Stromal cell of bone marrow (primary cell): ENCODE measurements at regions not wholly inside any gene's neighbourhood (a gene's known extent, or its start where the extent isn't known, plus 50 kb on each side); places are given as distances from the start of the nearest gene placed in this dataset.
"Not testable (repeated sequence)": the region's sequence is repeated elsewhere in the genome, so short reads cannot be mapped to it uniquely, and the experiment has no call there.

Source experiments
- DNase-seq: peaks from one replicate; pipeline ENCODE4 v3.0.0-alpha.2; 2012; ENCODE audit warnings: low read depth

DNA sequence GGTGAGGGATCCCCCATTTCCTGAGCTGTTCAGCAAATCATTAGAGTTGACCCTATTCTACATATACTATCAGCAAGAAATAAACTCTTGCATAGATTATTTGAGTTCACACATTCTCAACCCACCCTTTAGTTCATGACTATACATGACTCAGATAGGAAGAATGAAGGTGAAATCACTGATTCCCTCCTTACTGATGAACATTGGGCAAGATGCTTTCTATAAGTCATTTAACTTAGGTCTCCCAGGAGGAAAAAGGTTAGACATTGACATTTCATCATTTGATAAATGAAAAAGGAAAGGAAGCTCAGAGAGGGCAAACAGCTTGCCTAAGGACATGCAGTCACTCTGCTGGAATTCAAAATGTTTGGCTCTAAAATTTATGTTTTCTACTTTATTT lies 408.0 kb downstream of the TMEM182 start:
- DNase-seq: no peak

DNA sequence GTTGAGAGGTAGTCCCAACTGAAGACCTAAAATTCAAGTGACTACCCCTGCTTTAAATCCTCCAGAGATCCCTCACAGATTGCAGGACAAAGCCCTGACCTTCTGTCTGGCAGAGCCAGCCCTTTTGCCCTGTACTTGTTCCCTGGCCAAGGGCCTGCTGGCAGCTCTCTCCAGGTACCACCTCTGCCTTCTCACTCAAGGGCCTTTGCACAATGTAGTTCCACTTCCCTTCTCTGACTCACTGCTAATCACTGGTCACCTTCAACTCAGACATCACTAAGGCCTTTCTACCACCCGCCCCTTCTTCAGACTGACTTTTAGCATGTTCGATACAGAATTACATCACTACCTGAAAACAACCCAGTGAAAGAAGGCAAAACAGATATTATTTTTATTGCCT lies 411.0 kb downstream of the TMEM182 start:
- DNase-seq: no peak

- DNase-seq: no peak
Observed at GRCh38 chr2:103174711-103175110, 412.9 kb downstream of the TMEM182 start.

DNA sequence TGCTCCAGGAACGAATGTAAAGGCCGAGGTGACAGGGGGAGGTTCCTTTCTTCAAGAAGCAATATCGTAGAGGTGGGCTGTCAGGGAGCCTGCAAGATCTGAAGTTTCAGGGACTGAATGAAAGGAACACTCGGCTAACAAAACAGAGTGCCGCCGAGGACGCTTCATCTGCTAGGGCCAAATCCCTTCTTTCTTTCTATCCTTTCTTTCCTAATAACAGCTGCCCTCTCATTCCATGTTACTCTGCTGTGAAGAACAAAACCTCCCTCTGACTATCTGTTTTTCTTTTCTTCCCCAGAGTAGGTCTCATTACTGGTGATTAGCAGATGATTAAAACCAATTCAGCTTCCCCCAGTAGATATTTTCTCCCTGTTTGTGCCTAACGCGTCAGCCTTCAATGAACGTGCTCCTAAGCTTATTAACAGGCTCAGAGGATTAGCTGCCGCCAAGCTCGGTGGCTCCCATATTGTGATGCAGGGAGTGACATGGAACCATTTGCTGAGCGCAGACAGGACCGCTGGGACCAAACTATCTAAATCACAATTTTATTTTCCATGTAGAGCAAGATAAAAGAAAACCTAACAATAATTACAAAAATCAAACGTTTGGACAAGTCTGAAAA lies 414.6 kb downstream of the TMEM182 start:
- DNase-seq: no peak

DNA sequence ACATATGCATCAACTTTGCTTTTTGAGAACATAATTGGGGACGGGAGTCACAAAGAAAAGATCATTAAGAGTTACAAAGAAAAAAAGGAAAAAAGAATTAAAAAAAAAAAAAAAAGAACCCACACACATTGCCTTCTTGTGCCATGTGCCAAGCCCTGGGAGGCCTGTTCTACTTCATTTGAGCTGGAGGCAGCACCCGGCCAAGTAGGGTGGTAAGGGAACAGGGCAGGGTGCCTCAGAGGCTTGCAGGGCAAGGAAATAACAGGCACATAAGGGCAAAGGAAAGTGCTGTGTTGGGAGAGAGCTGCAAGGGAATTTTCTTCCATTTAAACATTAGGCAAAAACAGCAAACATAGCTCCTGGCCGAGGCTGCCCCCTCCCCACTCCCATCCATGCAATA lies 418.0 kb downstream of the TMEM182 start:
- DNase-seq: no peak

- DNase-seq: no peak
Observed at GRCh38 chr2:103183061-103183460, 421.2 kb downstream of the TMEM182 start.

DNA sequence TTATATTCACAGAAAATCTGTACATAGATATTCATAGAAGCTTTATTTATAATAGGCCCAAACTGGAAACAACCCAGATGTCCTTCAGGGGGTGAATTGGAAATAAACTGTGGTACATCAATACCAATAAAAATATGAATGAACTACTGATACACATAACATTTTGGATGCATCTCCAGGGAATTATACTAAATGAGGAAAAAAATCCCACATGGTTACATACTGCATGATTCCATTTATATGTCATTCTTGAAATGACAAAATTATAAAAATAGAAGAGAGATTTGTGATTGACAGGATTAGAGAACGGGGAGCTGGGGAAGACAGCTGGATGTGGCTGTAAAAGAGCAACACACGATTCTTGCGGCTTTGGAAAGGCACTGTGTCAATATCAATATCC lies 435.0 kb downstream of the TMEM182 start:
- no peak for DNase-seq

DNA sequence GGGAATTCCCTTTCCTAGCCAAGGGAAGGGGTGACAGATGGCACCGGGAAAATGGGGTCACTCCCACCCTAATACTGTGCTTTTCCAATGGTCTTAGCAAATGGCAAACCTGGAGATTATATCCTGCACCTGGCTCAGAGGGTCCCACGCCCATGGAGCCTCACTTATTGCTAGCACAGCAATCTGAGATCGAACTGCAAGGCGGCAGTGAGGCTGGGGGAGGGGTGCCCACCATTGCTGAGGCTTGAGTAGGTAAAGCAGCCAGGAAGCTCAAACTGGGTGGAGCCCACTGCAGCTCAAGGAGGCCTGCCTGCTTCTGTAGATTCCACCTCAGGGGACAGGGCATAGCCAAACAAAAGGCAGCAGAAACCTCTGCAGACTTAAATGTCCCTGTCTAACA lies 438.9 kb downstream of the TMEM182 start:
- not testable (repeated sequence) for DNase-seq

DNA sequence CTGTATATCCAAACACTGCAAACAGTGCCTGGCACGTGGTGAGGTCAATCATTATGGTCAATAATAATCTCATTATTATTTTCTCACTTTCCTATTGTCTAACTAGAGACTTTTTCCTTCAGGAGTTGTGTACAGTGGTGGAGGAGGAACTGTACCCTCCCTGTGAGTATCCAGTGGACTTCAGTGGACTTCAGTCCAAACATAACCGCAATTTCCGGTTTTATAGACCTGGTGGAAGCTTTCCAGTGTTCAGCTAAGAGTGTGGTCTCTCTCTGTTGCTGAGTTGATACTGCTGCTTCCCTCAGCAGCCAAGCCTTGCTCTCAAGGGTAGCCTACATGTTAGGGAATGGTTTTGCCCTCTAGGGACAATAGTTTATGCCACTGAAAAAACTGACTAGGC lies 447.1 kb downstream of the TMEM182 start:
- DNase-seq: no peak

DNA sequence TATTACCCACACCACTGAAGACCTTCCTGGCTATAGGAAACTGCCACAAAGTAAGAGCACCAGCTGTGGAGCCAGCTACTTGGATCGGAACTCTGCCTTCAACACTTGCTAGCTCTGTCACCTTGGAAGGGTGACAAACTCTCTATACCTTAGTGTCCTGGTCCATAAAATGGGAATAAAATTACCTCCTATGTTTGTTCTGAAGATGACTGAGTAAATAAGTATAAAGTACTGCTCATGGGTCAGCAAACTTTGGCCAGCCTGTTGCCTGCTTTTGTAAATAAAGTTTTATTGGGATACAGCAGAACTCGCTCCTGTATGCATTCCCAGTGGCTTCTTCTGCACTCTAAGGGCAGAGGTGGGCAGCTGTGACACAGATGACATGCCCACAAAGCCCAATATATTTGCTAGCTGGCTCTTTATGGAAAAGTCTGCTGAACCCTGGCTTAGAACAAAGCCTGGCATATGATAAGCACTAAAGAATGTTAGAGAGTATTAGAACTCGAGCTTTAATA lies 451.3 kb downstream of the TMEM182 start:
- no peak for DNase-seq

- no peak for DNase-seq
Observed at GRCh38 chr2:103218516-103218915, 456.7 kb downstream of the TMEM182 start.

DNA sequence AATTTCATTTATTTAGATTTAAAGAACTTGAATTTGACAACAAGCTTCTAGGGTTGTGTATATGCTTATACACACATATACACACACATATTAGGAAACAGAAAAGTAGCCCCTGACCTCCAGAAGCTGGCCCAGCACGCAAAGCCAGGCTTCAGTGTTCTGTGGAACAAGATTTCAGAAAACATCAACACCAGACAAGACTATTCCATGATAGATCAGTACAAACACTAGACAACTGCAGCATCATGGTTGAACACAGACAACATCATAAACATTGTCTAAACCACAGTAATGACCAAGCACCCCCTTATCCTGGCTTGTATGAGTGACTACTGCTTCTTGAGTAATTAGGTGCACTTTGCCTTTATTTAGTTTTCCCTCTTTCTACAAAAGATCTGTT lies 457.6 kb downstream of the TMEM182 start:
- no peak for DNase-seq

GRCh38 chr2:103222969-103223368 lies 461.1 kb downstream of the TMEM182 start:
- DNase-seq: no peak

DNA sequence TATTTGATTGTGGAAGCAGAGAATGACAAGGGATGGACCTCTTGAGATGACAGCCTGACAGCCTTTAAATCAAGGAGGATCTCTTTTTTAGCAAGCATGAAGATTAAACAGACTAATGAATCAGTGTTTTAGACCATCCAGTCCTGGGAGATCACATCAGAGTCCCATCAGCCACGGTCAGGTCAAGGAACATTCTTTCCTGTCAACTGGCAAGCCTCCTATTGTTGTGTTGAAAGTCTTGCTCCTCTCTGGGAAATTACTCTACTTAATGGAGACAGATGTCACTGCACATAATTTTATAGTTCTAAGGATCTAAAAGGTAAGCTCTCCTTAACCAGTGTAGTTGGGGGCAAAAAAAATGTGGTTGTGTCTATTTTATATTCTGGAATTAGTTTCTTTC lies 469.0 kb downstream of the TMEM182 start:
- no peak for DNase-seq

DNA sequence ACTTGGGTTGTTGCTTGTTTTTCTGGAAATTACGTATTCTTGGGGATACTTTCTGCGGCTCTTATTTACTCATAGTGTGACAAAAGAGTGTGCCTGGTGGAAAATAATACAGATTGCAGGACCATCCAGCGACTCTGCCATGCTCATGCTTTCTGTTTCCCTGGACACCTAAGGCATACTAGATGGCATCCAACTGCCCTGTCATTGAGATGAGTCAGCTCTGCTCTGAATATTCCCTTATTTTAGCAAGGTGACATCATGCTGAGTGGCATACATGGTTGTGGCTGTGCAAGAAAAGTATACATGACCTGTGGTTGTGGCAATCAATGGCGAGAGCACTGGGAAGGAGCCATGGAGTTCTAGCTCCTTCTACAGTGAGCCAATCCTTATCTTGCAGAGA lies 471.0 kb downstream of the TMEM182 start:
- DNase-seq: no peak

DNA sequence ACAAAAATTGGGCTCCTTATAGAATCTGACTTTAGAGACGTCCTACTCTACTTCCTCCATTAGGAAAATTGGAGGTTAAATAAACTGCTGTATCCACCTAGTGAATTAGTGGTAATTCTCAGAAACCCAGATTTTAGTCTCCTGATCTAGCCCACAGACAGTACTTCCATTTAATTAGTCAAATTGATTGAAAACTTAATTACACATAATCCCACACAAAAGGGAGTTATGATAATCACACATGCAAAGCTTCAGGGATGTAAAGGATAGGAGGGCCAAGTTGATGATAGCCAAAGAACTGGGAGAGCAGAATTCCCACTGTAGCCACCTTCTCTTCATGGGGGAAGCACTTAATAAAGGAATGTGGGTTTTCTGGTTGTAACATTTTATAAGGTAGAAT lies 471.9 kb downstream of the TMEM182 start:
- no peak for DNase-seq

DNA sequence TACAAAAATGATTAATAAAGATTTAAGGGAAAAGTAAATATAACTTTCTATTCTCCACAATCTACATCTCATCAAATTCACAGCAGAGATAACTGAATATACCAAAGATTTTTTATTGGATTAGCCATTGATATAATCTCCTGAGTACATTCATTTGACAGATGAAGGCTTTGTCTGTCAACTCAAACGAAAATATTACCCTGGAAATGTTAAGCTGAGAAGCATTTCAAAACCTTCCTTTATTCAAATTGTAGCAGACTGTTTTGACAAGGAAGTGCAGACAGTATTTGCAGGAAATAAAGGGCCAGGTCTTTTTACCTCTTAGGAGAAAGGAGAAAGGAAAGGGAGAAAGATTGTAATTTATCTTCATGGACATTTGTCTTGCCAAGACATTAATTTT lies 473.5 kb downstream of the TMEM182 start:
- no peak for DNase-seq

DNA sequence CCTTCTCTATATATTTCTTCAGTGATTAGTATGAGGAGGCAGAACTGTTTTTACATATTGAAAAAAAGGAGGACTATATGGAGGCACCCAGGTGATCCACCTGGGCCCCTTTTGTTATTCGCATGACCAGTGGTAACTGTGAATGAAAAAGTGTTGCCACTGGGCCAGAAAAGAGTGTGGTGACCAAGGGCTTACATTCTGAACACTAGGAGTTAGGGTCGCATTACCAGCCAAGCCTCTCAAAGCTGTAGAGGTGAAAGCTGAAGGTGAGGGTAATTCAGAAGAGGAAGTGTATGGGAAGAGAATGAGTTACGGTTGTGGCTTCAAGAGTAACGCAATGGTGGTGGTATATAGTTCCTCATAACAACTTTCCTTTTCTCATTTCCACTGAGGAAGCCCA lies 487.6 kb downstream of the TMEM182 start:
- DNase-seq: no peak

DNA sequence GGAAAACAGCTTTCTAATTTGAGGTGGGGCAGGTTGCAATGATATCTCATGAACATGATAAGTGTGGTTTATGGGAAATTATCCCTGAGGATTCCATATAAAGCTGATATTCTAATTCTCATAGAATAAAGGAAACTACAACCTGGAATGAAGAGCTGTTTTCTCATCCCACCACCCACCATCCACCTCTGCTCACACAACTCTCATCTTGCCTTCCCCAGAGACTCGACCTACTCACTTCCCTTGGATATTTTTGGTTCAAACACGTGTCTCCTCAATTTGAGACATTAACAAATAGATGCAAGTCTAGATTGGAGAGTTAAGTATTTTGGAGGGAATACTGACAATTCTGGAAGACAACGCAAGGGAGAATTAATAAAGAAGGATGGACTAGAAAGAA lies 490.9 kb downstream of the TMEM182 start:
- DNase-seq: no peak

DNA sequence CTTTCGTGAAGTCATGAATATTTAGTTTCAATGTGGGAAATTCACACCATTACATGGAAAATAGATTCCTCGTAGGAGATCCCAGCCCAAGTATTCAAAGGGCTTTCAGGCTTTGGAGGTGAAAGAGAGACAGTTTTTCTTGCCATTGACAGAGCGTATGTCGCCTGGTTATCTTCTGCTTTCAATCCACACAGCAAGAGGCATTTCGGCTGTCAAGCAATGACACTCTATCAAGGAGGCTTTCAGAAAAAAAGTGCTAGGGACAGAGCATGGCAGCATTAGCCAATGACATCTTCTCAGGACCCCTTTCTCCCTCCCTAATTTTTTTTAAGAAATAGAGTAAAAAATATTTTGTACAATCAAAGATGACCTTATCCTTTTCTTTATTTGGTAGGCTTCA lies 492.8 kb downstream of the TMEM182 start:
- no peak for DNase-seq

DNA sequence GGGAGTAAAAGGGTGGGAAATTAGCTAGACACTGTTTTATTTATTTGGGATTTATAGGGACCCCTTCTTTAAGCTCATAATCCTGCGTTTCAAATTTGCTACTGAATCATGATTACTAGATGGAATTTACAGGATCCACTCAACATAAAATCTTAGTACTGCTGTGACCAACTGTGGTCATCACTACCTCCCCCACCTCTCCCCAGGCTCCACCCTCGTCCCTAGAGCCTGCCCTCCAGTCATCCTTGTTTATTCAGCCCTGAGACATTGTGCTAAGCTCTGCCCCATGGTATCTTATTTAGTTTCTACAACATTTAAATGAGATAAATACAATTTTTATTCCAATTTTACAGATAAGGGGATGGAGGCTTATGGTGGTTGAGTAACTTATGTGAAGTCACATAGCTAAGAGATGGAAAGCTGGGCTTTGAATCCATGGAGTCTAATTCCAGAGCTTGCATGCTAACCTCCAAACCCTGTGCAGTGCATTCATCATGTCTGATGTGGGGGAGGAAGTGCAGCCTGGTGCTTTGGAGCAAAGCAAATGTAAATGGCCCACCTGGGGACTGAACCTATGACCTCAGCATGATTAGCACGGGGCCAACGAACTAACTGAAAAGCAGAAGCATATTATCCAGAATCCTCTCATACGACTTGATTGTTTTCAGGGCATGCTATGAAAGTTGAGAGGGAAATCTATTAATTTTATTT lies 502.4 kb downstream of the TMEM182 start:
- no peak for DNase-seq

DNA sequence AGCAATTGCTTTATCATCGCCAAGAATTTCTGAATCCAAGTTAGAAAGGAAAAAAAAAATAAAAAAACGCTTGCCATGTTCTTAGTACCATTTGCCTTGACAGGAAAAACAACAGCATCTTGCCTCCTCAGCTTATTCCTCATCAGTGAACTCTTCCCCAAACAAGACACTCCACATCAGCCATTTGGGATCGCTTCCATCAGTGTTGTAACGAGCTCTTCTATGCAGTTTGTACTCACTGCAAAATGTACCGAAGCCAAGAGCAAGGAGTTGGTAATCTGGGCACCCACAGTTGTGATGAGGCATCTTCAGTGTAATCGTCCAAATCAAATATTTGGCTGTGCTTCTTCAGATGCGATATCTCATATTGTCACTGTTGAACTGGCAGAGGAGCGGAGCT lies 503.7 kb downstream of the TMEM182 start:
- no peak for DNase-seq

- DNase-seq: no peak
Observed at GRCh38 chr2:103268841-103269498, 507.1 kb downstream of the TMEM182 start.
